ENCODE measurements at regions not wholly inside any gene's neighbourhood (a gene's known extent, or its start where the extent isn't known, plus 50 kb on each side); places are given as distances from the start of the nearest gene placed in this dataset.

DNA sequence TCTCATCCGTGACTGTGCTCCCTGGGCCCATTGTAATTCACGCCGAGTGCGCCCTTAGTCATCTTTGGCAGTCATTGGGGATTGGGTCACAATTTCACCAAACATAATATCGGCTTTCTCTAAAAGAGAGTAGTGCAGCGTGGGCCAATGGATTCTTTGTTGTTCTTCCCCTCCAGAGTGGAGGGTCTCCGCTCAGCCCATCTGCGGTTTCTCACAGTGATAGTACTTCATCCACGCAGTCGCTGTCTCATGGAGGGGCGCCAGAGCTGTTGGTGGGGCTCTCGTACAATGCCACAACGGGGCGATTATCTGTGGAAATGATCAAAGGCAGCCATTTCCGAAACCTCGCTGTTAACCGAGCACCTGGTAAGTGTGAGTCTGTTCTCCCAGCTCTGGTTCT lies 321.8 kb downstream of the SNAPC1 start:
- TF ChIP-seq CCDC6 (CRISPR knock-in tag; IDR thresholded peaks at IDR 0.05) (no peak), ZKSCAN8 (CRISPR knock-in tag; IDR thresholded peaks at IDR 0.05; ENCODE audit: borderline replicate concordance) (no peak), CTCF (CRISPR knock-in tag; IDR thresholded peaks at IDR 0.05) (no peak), ZNF83 (CRISPR knock-in tag; IDR thresholded peaks at IDR 0.05; ENCODE audit: borderline replicate concordance) (no peak)
- TF ChIP-seq, protein P1, sequence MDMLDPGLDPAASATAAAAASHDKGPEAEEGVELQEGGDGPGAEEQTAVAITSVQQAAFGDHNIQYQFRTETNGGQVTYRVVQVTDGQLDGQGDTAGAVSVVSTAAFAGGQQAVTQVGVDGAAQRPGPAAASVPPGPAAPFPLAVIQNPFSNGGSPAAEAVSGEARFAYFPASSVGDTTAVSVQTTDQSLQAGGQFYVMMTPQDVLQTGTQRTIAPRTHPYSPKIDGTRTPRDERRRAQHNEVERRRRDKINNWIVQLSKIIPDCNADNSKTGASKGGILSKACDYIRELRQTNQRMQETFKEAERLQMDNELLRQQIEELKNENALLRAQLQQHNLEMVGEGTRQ (IDR thresholded peaks at IDR 0.05; ENCODE audit: low read depth, low read length), result no peak
- TF ChIP-seq, protein P1 (CRISPR knock-in tag; IDR thresholded peaks at IDR 0.05; ENCODE audit: borderline replicate concordance), result no peak
- TF ChIP-seq, protein P2, sequence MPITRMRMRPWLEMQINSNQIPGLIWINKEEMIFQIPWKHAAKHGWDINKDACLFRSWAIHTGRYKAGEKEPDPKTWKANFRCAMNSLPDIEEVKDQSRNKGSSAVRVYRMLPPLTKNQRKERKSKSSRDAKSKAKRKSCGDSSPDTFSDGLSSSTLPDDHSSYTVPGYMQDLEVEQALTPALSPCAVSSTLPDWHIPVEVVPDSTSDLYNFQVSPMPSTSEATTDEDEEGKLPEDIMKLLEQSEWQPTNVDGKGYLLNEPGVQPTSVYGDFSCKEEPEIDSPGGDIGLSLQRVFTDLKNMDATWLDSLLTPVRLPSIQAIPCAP (CRISPR knock-in tag; IDR thresholded peaks at IDR 0.05; ENCODE audit: low read depth), result no peak

All from HepG2 (cell line).